BE2C (cell line): ENCODE measurements at regions not wholly inside any gene's neighbourhood (a gene's known extent, or its start where the extent isn't known, plus 50 kb on each side); places are given as distances from the start of the nearest gene placed in this dataset.

Experiments
- DNase-seq: peaks from one replicate; pipeline ENCODE4 v3.0.0-alpha.2; 2020
- H3K27me3 ChIP-seq: fragments of 250-450 bp; sonication (Bioruptor Pico); 2 replicates; pipeline ENCODE4 v1.5.1; 2020; ENCODE audit warnings: mild to moderate bottlenecking
- H3K36me3 ChIP-seq: fragments of 250-450 bp; sonication (Bioruptor Pico); 2 replicates; pipeline ENCODE4 v1.5.1; 2020; ENCODE audit warnings: mild to moderate bottlenecking
- H3K4me1 ChIP-seq: fragments of 250-450 bp; sonication (Bioruptor Pico); 2 replicates; pipeline ENCODE4 v1.5.1; 2020
- H3K4me3 ChIP-seq: 2 replicates; pipeline ENCODE4 v1.5.1; 2011; ENCODE audit warnings: low read depth, low read length
- H3K9me3 ChIP-seq: fragments of 250-450 bp; sonication (Bioruptor Pico); 2 replicates; pipeline ENCODE4 v1.5.1; 2020
- TF ChIP-seq, protein P1 (sequence below): IDR thresholded peaks from 2 replicates; pipeline ENCODE4 v1.5.1; 2012; ENCODE audit warnings: mild to moderate bottlenecking, low read depth, low read length

DNA sequence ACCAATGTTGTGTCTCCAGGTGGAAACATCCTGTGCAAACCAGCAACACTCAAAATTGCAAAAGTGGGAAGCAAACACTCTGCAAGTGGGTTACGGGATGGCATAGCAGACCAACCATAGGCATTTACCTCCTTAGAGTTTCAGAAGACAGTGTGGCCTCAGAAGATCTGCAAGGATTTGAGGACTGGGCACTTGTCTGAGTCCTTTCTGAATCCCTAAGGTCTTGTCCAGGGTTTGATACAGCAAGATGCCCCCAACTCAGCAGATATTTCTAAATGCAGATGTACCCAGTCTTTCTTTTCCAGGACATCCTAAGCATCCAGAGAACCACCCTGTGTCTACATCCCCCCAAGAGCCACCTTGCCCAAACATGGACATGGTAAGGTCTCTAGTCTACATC, 51.7 kb upstream of the SHANK2 start:
- H3K4me3 ChIP-seq = no peak overlapping the region
- no peaks in the 10 kb centered on the region for H3K9me3 ChIP-seq
- H3K27me3 ChIP-seq = peaks cover 19% of the 10 kb centered on the region
- DNase-seq = no peak
- H3K4me1 ChIP-seq = no peaks in the 10 kb centered on the region
- TF ChIP-seq, protein P1, sequence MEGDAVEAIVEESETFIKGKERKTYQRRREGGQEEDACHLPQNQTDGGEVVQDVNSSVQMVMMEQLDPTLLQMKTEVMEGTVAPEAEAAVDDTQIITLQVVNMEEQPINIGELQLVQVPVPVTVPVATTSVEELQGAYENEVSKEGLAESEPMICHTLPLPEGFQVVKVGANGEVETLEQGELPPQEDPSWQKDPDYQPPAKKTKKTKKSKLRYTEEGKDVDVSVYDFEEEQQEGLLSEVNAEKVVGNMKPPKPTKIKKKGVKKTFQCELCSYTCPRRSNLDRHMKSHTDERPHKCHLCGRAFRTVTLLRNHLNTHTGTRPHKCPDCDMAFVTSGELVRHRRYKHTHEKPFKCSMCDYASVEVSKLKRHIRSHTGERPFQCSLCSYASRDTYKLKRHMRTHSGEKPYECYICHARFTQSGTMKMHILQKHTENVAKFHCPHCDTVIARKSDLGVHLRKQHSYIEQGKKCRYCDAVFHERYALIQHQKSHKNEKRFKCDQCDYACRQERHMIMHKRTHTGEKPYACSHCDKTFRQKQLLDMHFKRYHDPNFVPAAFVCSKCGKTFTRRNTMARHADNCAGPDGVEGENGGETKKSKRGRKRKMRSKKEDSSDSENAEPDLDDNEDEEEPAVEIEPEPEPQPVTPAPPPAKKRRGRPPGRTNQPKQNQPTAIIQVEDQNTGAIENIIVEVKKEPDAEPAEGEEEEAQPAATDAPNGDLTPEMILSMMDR = no peak
- no peaks in the 10 kb centered on the region for H3K36me3 ChIP-seq

DNA sequence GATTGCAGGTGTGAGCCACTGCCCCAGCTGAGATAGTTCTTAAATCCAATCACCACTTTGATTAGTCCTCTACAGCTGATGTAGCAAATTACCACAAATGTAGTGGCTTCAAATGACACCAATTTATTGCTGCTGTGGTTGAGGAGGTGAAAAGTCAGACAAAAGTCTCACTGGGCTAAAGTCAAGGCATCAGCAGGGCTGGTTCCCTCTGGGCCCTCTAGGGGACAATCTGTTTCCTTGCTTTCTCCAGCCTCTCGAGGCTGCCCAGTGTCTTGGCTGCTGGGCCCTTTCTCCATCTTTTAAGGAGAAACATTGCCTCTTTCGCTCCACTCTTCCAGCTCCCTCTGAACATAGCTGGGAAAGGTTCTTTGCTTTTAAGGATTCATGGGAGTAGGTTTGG, 50.5 kb upstream of the SHANK2 start:
- TF ChIP-seq, protein P1 = no peak
- Histone ChIP-seq H3K36me3 (no peaks in the 10 kb centered on the region), H3K27me3 (peaks cover 19% of the 10 kb centered on the region), H3K9me3 (no peaks in the 10 kb centered on the region), H3K4me1 (no peaks in the 10 kb centered on the region), H3K4me3 (no peak overlapping the region)
- DNase-seq = no peak

DNA sequence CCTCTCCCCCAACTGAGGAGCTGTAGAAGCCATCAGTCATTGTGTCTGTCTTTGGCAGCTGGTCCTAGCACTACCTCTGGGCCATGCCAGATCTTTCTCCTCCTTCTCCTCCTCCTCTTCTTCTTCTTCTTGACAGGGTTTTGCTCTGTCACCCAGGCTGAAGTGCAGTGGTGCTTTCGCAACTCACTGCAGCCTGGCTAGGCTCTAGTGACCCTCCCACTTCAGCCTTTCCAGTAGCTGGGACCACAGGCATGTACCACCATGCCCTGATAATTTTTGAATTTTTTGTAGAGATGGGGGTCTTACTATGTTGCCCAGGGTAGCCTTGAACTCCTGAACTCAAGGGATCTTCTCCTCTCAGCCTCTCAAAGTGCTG, 50.1 kb upstream of the SHANK2 start:
- TF ChIP-seq, protein P1 = no peak

More for the DNA sequence above, 50.1 kb upstream of the SHANK2 start:
- H3K4me1 ChIP-seq = no peaks in the 10 kb centered on the region
- H3K9me3 ChIP-seq = no peaks in the 10 kb centered on the region
- H3K4me3 ChIP-seq = no peak overlapping the region
- DNase-seq = no peak
- peaks cover 19% of the 10 kb centered on the region for H3K27me3 ChIP-seq
- no peaks in the 10 kb centered on the region for H3K36me3 ChIP-seq
